Neural crest cell (in vitro differentiated cells): ENCODE measurements at regions not wholly inside any gene's neighbourhood (a gene's known extent, or its start where the extent isn't known, plus 50 kb on each side); places are given as distances from the start of the nearest gene placed in this dataset.

Source experiments
- DNase-seq: peaks from one replicate; pipeline ENCODE4 v3.0.0; 2021; ENCODE audit warnings: low read depth, mixed read lengths, low spot score
- H3K27ac Mint-ChIP-seq: one replicate; pipeline ENCODE4 v1.8.0; 2021; ENCODE audit warnings: mild to moderate bottlenecking, mixed read lengths; ENCODE audit not compliant: unreplicated experiment
- H3K27me3 Mint-ChIP-seq: 2 replicates; pipeline ENCODE4 v1.8.0; 2021; ENCODE audit warnings: low read depth, mild to moderate bottlenecking, mixed read lengths
- H3K36me3 Mint-ChIP-seq: 2 replicates; pipeline ENCODE4 v1.8.0; 2021; ENCODE audit warnings: low read depth, mild to moderate bottlenecking, mixed read lengths
- H3K4me1 Mint-ChIP-seq: 2 replicates; pipeline ENCODE4 v1.8.0; 2021; ENCODE audit warnings: mixed read lengths
- H3K4me3 Mint-ChIP-seq: one replicate; pipeline ENCODE4 v1.8.0; 2021; ENCODE audit warnings: mild to moderate bottlenecking, mixed read lengths
- H3K9me3 Mint-ChIP-seq: 2 replicates; pipeline ENCODE4 v1.8.0; 2021; ENCODE audit warnings: mixed read lengths
- TF ChIP-seq, protein P1 (sequence below): fragments of 200-600 bp; sonication (generic); conservative IDR thresholded peaks from 2 replicates; pipeline ENCODE4 v1.5.0; 2021; ENCODE audit warnings: antibody characterized with exemption, mild to moderate bottlenecking

DNA sequence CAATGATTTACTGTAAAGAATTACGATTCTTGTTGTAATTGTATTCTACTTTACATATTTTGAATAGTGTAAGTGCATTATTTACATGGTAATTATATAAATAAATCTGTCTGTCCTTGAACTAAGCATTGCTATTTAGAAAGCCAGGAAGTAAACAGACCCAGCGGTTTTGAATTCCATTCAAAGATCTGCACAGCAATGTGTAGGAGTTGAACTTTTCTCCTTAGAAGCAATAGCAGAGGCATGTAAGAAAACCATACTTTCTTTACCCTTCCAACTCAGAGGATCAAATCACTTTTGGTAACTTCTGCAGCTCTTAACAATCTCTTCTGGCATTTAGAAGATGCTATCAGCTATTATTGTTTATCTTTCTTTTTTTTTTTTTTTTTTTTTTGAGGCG is 109.2 kb upstream of the VRK2 start:
- no peaks in the 10 kb centered on the region for H3K27me3 Mint-ChIP-seq
- H3K27ac Mint-ChIP-seq = no peak overlapping the region
- peaks cover 13% of the 10 kb centered on the region for H3K9me3 Mint-ChIP-seq
- no peak for DNase-seq
- TF ChIP-seq, protein P1, sequence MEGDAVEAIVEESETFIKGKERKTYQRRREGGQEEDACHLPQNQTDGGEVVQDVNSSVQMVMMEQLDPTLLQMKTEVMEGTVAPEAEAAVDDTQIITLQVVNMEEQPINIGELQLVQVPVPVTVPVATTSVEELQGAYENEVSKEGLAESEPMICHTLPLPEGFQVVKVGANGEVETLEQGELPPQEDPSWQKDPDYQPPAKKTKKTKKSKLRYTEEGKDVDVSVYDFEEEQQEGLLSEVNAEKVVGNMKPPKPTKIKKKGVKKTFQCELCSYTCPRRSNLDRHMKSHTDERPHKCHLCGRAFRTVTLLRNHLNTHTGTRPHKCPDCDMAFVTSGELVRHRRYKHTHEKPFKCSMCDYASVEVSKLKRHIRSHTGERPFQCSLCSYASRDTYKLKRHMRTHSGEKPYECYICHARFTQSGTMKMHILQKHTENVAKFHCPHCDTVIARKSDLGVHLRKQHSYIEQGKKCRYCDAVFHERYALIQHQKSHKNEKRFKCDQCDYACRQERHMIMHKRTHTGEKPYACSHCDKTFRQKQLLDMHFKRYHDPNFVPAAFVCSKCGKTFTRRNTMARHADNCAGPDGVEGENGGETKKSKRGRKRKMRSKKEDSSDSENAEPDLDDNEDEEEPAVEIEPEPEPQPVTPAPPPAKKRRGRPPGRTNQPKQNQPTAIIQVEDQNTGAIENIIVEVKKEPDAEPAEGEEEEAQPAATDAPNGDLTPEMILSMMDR = no peak
- peaks cover 18% of the 10 kb centered on the region for H3K36me3 Mint-ChIP-seq
- H3K4me3 Mint-ChIP-seq = no peak overlapping the region
- H3K4me1 Mint-ChIP-seq = no peaks in the 10 kb centered on the region

DNA sequence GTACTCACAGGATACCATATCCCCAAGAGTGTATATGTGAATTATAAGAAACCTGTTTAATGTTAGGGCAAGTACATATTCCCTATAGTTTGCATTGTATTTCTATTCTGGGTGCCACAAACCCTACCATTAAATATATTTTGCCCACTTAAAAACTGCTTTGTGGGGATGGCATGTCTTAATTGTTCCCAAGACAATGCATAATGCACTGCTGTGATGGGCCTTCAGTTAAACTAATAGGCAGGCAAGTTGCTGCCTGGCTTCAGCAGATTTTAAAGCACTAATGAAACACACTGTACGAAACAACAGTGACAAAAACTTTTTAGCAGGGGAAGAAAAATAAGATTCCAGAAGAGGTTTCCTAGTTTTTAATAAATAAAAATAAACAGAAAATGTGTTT is 104.8 kb upstream of the VRK2 start:
- no peak overlapping the region for H3K27ac Mint-ChIP-seq

DNA sequence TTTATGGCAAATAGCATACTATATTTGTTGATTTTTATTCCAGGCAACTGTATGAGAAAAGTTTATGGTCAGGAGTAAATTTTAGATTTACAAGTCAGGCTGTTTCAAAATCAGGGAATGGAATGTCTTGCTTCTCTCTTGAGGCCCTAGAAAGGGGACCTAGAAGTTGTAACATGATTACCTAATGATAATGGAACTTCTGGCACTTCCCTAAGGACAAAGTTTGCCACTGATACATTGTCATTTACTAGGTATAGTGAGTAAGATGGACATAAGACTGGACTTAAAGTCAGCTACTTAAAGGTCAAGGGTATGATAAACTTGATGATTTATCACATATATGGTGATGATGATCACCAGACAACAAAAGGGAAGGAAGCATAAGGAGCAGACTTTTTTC is 103.3 kb upstream of the VRK2 start:
- DNase-seq = no peak
- Mint-ChIP-seq H3K9me3 (no peaks in the 10 kb centered on the region), H3K36me3 (no peaks in the 10 kb centered on the region), H3K4me1 (peaks cover 10% of the 10 kb centered on the region), H3K27ac (no peak overlapping the region), H3K4me3 (no peak overlapping the region), H3K27me3 (no peaks in the 10 kb centered on the region)
- TF ChIP-seq, protein P1 = no peak

More for the DNA sequence above, 104.8 kb upstream of the VRK2 start:
- TF ChIP-seq, protein P1 = no peak
- Mint-ChIP-seq H3K36me3 (no peaks in the 10 kb centered on the region), H3K27me3 (no peaks in the 10 kb centered on the region), H3K4me1 (peaks cover 10% of the 10 kb centered on the region), H3K9me3 (peaks cover under 1% of the 10 kb centered on the region), H3K4me3 (no peak overlapping the region)
- no peak for DNase-seq

DNA sequence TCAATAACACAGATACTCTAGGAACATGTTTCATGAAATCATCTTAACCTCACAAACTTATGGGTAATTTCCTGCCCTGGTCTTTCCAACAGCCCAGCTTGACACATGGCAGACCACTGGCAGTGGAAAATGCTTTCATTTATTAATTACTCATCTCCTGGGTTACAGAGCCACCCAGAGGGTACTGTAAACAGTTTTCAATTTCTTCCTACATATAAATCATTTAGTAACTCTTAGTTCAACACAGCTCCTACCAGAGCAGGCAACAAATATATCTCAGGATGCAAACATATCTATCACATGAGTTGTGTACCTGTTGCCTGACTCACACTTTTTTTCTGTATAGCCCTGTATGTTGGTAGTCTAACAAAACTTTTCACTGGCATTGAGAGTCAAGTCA is 99.2 kb upstream of the VRK2 start:
- H3K4me1 Mint-ChIP-seq = peaks cover 10% of the 10 kb centered on the region
- no peak overlapping the region for H3K27ac Mint-ChIP-seq
- TF ChIP-seq, protein P1 = no peak
- no peak overlapping the region for H3K4me3 Mint-ChIP-seq
- no peak for DNase-seq
- H3K36me3 Mint-ChIP-seq = peaks cover 3% of the 10 kb centered on the region
- peaks cover 7% of the 10 kb centered on the region for H3K9me3 Mint-ChIP-seq
- no peaks in the 10 kb centered on the region for H3K27me3 Mint-ChIP-seq

DNA sequence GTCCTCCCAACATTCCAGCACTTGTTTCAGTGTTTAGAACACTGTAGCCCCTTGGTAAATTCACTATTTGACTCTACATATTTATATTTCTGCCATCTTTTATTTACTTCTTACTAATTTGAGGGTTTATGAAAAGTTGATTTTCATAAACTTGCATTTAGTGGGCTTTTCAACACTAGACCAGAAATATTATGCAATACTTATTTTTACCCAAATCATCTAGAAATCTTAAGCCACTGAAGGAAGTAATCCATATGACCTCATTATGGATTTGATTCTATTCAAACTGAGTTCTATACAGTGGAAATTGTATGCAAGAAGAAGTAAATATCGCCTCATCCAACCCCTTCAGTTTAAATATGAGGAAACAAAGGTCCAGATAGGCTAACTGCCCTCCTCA is 92.6 kb upstream of the VRK2 start:
- Mint-ChIP-seq H3K27ac (no peak overlapping the region), H3K27me3 (no peaks in the 10 kb centered on the region), H3K4me3 (no peak overlapping the region), H3K36me3 (peaks cover 3% of the 10 kb centered on the region), H3K4me1 (no peaks in the 10 kb centered on the region), H3K9me3 (peaks cover 7% of the 10 kb centered on the region)
- DNase-seq = no peak
- TF ChIP-seq, protein P1 = no peak

DNA sequence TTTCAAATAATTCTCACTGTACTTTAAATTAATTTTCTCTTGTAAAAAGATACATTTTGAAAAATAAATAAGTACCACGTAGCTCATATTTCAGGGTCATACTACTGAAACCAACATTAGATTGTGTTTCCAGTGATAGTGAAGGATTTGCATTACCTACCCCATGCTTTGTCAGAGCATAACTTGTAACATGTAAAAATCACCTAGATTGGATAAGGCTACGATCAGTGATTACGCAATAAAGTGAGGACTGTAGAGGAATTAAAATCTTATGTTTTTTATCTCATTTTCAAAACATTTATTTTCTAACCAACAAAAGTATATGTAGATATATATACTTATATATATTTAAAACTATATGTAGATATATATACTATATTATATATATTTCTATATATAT is 89.4 kb upstream of the VRK2 start:
- Mint-ChIP-seq H3K27ac (no peak overlapping the region), H3K27me3 (no peaks in the 10 kb centered on the region), H3K4me1 (no peaks in the 10 kb centered on the region), H3K4me3 (no peak overlapping the region), H3K9me3 (no peaks in the 10 kb centered on the region), H3K36me3 (no peaks in the 10 kb centered on the region)
- TF ChIP-seq, protein P1 = no peak
- no peak for DNase-seq
